Astrocyte (in vitro differentiated cells and primary cell): ENCODE measurements at regions not wholly inside any gene's neighbourhood (a gene's known extent, or its start where the extent isn't known, plus 50 kb on each side); places are given as distances from the start of the nearest gene placed in this dataset.

Experiments
- EZH2 ChIP-seq: IDR thresholded peaks from 2 replicates; pipeline ENCODE4 v1.6.1; 2012; ENCODE audit warnings: mild to moderate bottlenecking, low read length, inconsistent platforms; ENCODE audit not compliant: insufficient read depth
- TF ChIP-seq, protein P1 (sequence below): IDR thresholded peaks from 2 replicates; pipeline ENCODE4 v1.5.1; 2011; ENCODE audit warnings: low read depth, mild to moderate bottlenecking, inconsistent platforms, low read length, moderate library complexity; ENCODE audit not compliant: insufficient read depth

DNA sequence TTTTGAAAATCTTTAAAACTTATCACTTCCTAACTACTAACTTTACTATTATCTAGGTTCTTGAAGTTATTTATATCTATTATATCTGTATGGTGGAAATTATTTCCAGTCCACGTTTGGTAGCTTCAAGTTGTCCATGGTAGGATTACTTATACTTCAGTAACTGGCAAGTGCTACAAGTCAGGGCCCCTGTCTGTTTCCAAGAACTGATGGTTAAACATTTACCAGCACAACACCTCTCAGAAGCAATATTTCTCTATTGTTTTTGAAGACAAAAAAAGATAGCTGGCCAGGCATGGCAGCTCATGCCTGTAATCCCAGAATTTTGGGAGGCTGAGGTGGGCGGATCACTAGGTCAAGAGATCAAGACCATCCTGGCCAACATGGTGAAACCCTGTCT is 240.4 kb upstream of the RHOBTB1 start:
- TF ChIP-seq, protein P1, sequence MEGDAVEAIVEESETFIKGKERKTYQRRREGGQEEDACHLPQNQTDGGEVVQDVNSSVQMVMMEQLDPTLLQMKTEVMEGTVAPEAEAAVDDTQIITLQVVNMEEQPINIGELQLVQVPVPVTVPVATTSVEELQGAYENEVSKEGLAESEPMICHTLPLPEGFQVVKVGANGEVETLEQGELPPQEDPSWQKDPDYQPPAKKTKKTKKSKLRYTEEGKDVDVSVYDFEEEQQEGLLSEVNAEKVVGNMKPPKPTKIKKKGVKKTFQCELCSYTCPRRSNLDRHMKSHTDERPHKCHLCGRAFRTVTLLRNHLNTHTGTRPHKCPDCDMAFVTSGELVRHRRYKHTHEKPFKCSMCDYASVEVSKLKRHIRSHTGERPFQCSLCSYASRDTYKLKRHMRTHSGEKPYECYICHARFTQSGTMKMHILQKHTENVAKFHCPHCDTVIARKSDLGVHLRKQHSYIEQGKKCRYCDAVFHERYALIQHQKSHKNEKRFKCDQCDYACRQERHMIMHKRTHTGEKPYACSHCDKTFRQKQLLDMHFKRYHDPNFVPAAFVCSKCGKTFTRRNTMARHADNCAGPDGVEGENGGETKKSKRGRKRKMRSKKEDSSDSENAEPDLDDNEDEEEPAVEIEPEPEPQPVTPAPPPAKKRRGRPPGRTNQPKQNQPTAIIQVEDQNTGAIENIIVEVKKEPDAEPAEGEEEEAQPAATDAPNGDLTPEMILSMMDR: no peak
- no peak for TF ChIP-seq EZH2
